Mucosa of descending colon (tissue), 3 donors: ENCODE measurements at regions not wholly inside any gene's neighbourhood (a gene's known extent, or its start where the extent isn't known, plus 50 kb on each side); places are given as distances from the start of the nearest gene placed in this dataset.

ENCODE experiments used
- ATAC-seq: fragments of 200-7000 bp; cut with Tn5 transposase; one replicate; pipeline ENCODE4 v1.9.1; 2020; ENCODE audit warnings: mild to moderate bottlenecking, moderate library complexity
- DNase-seq, 3 donors: peaks; one replicate each; pipeline ENCODE4 v3.0.0-alpha.2; 2020
- H3K36me3 ChIP-seq: fragments of 200-600 bp; one replicate; pipeline ENCODE4 v1.8.0; 2021; ENCODE audit warnings: low read depth, mild to moderate bottlenecking
- H3K4me1 ChIP-seq: fragments of 200-600 bp; one replicate; pipeline ENCODE4 v1.8.0; 2021; ENCODE audit warnings: low read depth, mild to moderate bottlenecking
- H3K4me3 ChIP-seq: fragments of 200-600 bp; one replicate; pipeline ENCODE4 v1.8.0; 2021; ENCODE audit warnings: mild to moderate bottlenecking
- H3K9me3 ChIP-seq: fragments of 200-600 bp; one replicate; pipeline ENCODE4 v1.8.0; 2021; ENCODE audit warnings: mild to moderate bottlenecking
- intact Hi-C, 2 donors: fragments of 100-400 bp; cut with DNase I in 1 of 2; cut with micrococcal nuclease in 1 of 2; formaldehyde crosslinking; loops; one replicate each; pipeline versions ENCODE4 v1.11.0 to v1.11.1; 2022; cut with DNase I, micrococcal nuclease
- TF ChIP-seq, protein P1 (sequence below): fragments of 200-600 bp; IDR thresholded peaks from one replicate; pipeline ENCODE4 v1.8.0; 2022; ENCODE audit warnings: antibody characterized with exemption, mild to moderate bottlenecking
- donor health status: DM: no; HTN: no; CAD: no; lungs with moderate emphysema.
- donor health status: DM: no; HTN: no; CAD: no.
- donor health status: DM: no; HTN: yes; CAD: no.

DNA sequence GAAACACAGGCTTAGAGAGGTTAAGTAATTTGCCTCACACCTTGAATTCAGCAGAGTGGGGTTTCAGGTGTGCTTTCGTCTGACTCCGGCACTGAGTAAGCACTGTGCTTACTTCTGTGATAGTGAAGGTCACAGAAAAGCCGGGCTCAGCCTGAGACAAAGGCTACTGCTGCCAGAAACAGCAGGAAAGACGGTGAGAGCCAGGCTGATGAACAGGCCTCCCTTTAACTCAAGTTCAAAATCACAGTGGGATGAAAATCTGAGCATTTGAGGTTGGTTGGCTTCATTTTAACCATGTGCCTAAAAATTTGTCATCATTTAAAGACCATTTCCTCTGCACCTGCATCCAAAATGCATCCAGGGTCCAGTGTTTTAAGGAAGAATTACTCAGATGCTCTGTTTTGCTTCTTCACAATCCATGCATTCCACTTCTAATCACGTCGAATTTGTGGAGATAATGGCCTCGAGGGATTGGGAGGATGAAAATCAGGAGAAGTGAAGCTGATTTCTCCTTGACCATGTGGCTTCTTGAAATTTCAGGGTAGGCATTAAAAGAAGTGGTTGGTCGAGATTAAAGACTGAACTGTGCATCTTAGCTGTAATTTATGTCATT, 121.2 kb upstream of the LNX1 start:
- ATAC-seq (no peak), DNase-seq (no peak)
- H3K4me1 ChIP-seq, result no peaks in the 10 kb centered on the region
- H3K4me3 ChIP-seq, result no peak overlapping the region
- H3K9me3 ChIP-seq, result no peaks in the 10 kb centered on the region
- no peaks in the 10 kb centered on the region for H3K36me3 ChIP-seq
- intact Hi-C loops, result no loop called here
- TF ChIP-seq, protein P1, sequence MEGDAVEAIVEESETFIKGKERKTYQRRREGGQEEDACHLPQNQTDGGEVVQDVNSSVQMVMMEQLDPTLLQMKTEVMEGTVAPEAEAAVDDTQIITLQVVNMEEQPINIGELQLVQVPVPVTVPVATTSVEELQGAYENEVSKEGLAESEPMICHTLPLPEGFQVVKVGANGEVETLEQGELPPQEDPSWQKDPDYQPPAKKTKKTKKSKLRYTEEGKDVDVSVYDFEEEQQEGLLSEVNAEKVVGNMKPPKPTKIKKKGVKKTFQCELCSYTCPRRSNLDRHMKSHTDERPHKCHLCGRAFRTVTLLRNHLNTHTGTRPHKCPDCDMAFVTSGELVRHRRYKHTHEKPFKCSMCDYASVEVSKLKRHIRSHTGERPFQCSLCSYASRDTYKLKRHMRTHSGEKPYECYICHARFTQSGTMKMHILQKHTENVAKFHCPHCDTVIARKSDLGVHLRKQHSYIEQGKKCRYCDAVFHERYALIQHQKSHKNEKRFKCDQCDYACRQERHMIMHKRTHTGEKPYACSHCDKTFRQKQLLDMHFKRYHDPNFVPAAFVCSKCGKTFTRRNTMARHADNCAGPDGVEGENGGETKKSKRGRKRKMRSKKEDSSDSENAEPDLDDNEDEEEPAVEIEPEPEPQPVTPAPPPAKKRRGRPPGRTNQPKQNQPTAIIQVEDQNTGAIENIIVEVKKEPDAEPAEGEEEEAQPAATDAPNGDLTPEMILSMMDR, result no peak

GRCh38 chr4:53711926-53712325, 120.6 kb upstream of the LNX1 start:
- DNase-seq (no peak), ATAC-seq (no peak)
- no peaks in the 10 kb centered on the region for H3K4me1 ChIP-seq
- TF ChIP-seq, protein P1, result no peak
- intact Hi-C loops, result no loop called here
- no peaks in the 10 kb centered on the region for H3K36me3 ChIP-seq
- H3K4me3 ChIP-seq, result no peak overlapping the region
- H3K9me3 ChIP-seq, result no peaks in the 10 kb centered on the region

- DNase-seq, result no peak
- no peak for ATAC-seq
- H3K9me3 ChIP-seq, result no peaks in the 10 kb centered on the region
- H3K4me1 ChIP-seq, result no peaks in the 10 kb centered on the region
- TF ChIP-seq, protein P1, result no peak
- H3K4me3 ChIP-seq, result no peak overlapping the region
- H3K36me3 ChIP-seq, result no peaks in the 10 kb centered on the region
- intact Hi-C loops, result loop anchor here (5.0 to 10.0 kb wide), 2 partner anchors 505 to 523 kb away; no protein-coding TSS in a partner anchor
Observed at GRCh38 chr4:53709693-53710092, 118.4 kb upstream of the LNX1 start.

DNA sequence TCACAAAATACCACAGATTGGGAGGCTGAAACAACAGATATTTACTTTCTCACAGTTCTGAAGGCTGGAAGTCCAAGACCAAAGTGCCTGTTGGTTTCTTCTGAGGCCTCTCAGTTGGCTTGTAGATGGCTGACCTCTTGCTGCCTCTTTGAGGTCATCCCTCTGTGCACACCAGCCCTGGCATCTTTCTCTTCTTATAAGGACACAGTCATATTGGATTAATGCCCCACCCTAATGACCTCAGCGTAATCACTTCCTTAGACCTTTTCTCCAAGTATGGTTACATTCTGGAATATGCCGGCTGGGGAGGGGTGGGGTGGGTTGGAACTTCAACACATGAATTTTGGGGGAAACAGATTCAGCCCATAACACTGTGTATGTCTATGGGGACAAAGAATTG, 116.2 kb upstream of the LNX1 start:
- intact Hi-C loops, result loop anchor here (5.0 to 10.0 kb wide), 2 partner anchors 507 to 525 kb away; no protein-coding TSS in a partner anchor
- DNase-seq (no peak), ATAC-seq (no peak)
- TF ChIP-seq, protein P1, result no peak
- peaks cover 13% of the 10 kb centered on the region for H3K4me1 ChIP-seq
- H3K36me3 ChIP-seq, result no peaks in the 10 kb centered on the region
- no peaks in the 10 kb centered on the region for H3K9me3 ChIP-seq
- no peak overlapping the region for H3K4me3 ChIP-seq

DNA sequence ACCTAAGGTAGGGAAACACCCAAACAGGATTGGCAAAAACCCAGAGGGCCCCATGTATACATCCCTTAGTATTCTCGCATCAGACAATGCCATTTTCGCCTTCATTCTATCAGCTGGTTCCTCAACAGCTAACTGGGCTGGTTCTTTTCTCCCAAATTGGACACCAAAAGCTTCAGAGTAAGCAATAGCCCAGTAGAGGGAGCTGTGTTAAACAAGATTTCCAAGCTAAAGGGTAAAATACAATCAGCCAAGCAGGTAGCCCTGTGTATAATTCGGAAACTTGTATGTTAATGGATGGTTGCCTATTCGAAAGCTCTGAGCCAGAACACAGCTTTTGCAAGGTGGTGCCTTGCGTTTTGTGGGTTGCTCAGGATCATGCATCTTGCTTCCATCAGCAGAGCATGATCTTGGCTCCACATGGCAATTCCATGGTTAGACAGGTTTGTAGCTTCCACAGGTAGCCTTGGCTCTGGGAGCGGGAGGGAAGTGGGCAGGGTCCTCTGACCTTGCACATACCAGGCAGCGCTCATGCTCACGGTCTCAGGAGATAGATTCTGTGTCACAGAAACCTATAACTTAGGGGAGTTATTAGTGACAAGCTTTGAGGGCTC, 115.2 kb upstream of the LNX1 start:
- TF ChIP-seq, protein P1, result peak; percentile 43
- ATAC-seq, result peak; percentile 41
- intact Hi-C loops, result loop anchor here (5.0 to 10.0 kb wide), 2 partner anchors 508 to 526 kb away; no protein-coding TSS in a partner anchor

More for the DNA sequence above, 115.2 kb upstream of the LNX1 start:
- Histone ChIP-seq H3K9me3 (no peaks in the 10 kb centered on the region), H3K36me3 (no peaks in the 10 kb centered on the region), H3K4me1 (peaks cover 13% of the 10 kb centered on the region), H3K4me3 (no peak overlapping the region)
- DNase-seq, result peak in 1 of 3 donors; percentile 55
